Esophagus squamous epithelium (tissue), 4 donors: ENCODE measurements at regions not wholly inside any gene's neighbourhood (a gene's known extent, or its start where the extent isn't known, plus 50 kb on each side); places are given as distances from the start of the nearest gene placed in this dataset.

Experiments
- CTCF ChIP-seq, 6 experiments: fragments of 450-650 bp in 4 of 6; fragments of 200-600 bp in 2 of 6; sonication (generic) in 2 of 6; IDR thresholded peaks; one replicate each; pipeline ENCODE4 v1.5.1; 2016 to 2019; ENCODE audit warnings: antibody characterized with exemption in 6 of 6, mild to moderate bottlenecking in 4 of 6, moderate library complexity in 4 of 6
- POLR2A ChIP-seq, 4 donors: fragments of 450-650 bp; IDR thresholded peaks; one replicate each; pipeline ENCODE4 v1.6.1; 2017; ENCODE audit warnings: antibody characterized with exemption in 4 of 4, mild to moderate bottlenecking in 4 of 4, moderate library complexity in 3 of 4

DNA sequence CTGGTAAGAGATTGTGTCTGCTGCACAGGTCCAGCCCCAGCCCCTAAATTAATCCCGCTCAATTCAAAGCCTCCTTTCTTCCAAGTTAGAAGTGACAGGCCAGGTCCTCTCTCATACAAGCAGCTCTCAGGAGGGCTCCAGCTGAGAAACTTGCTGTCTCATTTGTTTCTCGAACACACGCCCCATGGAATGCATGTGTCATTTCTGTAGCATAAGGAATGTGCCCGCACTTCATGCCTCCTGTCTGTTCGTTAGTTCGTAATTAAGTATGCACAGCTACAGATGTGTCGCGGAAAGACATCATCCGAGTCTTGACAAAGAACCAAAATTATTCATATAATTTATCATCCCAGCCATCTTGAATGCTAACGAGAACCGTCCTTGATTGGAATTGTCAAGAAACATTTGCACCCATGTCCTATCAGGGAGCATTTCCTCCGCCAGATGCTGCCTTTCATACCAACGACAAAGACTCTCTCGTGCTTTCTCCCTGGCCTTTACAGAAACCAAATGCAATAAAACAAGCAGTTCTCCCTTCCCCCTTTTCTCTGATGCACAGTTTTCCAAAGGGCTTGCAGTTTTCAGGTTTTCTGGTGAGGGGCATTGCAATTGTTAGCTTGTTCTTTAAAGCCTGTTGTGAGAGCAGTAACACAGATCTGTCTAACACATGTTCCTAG, 133.5 kb downstream of the UQCRFS1 start:
- no peak for TF ChIP-seq CTCF (IDR thresholded peaks at IDR 0.05)
- no peak for TF ChIP-seq POLR2A (IDR thresholded peaks at IDR 0.05)
